Keratinocyte (primary cell): ENCODE measurements at regions not wholly inside any gene's neighbourhood (a gene's known extent, or its start where the extent isn't known, plus 50 kb on each side); places are given as distances from the start of the nearest gene placed in this dataset.

Experiments used
- CTCF ChIP-seq, 3 experiments: IDR thresholded peaks in 1 of 3; conservative IDR thresholded peaks in 1 of 3; optimal IDR thresholded peaks in 1 of 3; 2 replicates in 2 of 3; 3 replicates in 1 of 3; pipeline versions ENCODE3 to v1.5.1; 2011; ENCODE audit warnings: low read length in 3 of 3, mild to moderate bottlenecking in 3 of 3, moderate library complexity in 2 of 3, control low read depth in 1 of 3, inconsistent platforms in 1 of 3; ENCODE audit not compliant: insufficient read depth in 2 of 3; ENCODE audit errors: extremely low read depth in 1 of 3
- EZH2 ChIP-seq: IDR thresholded peaks from one replicate; pipeline ENCODE4 v1.6.1; 2012; ENCODE audit warnings: inconsistent platforms, mild to moderate bottlenecking, low read length, moderate library complexity

- TF ChIP-seq CTCF (optimal IDR thresholded peaks at IDR 0.05 in 1 of 3, IDR thresholded peaks at IDR 0.05 in 1 of 3, conservative IDR thresholded peaks at IDR 0.05 in 1 of 3; ENCODE audit: extremely low read depth in 1 of 3, insufficient read depth in 2 of 3, low read length in 3 of 3): no peak
- no peak for TF ChIP-seq EZH2
These were observed 78.9 kb upstream of the CXCL14 start for GRCh38 chr5:135657536-135658305.
